ENCODE measurements at regions not wholly inside any gene's neighbourhood (a gene's known extent, or its start where the extent isn't known, plus 50 kb on each side); places are given as distances from the start of the nearest gene placed in this dataset.

- no peak overlapping the region for H3K4me3 ChIP-seq (ENCODE audit: low read depth, poor library complexity, severe bottlenecking)
- WGBS, 2 donors, result 77 to 83% methylated on average over 15 of the region's 15 CpGs
- TF ChIP-seq POLR2A (IDR thresholded peaks at IDR 0.05) (no peak), CTCF (IDR thresholded peaks at IDR 0.05) (no peak)
- intact Hi-C loops (cut with DNase I; ENCODE audit: low total_unique reads), result no loop called here
- DNase-seq (ENCODE audit: low spot score in 2 of 2), result no peak
Observed at GRCh38 chr17:79536212-79536840, 74.5 kb downstream of the RBFOX3 start.

- 85 to 88% methylated on average over 5 of the region's 5 CpGs for WGBS, 2 donors
- DNase-seq (ENCODE audit: low spot score in 2 of 2), result no peak
- intact Hi-C loops (cut with DNase I; ENCODE audit: low total_unique reads), result no loop called here
- H3K4me3 ChIP-seq (ENCODE audit: low read depth, poor library complexity, severe bottlenecking), result no peak overlapping the region
- TF ChIP-seq POLR2A (IDR thresholded peaks at IDR 0.05) (no peak), CTCF (IDR thresholded peaks at IDR 0.05) (no peak)
Observed at GRCh38 chr17:79535728-79536025, 75.2 kb downstream of the RBFOX3 start.

- DNase-seq (ENCODE audit: low spot score in 2 of 2), result no peak
- TF ChIP-seq POLR2A (IDR thresholded peaks at IDR 0.05) (no peak), CTCF (IDR thresholded peaks at IDR 0.05) (no peak)
- intact Hi-C loops (cut with DNase I; ENCODE audit: low total_unique reads), result no loop called here
- no peak overlapping the region for H3K4me3 ChIP-seq (ENCODE audit: low read depth, poor library complexity, severe bottlenecking)
- 81 to 82% methylated on average over 23 of the region's 23 CpGs for WGBS, 2 donors
Observed at GRCh38 chr17:79534851-79535727, 75.8 kb downstream of the RBFOX3 start.

- TF ChIP-seq POLR2A (IDR thresholded peaks at IDR 0.05) (no peak), CTCF (IDR thresholded peaks at IDR 0.05) (no peak)
- intact Hi-C loops (cut with DNase I; ENCODE audit: low total_unique reads), result no loop called here
- 82 to 84% methylated on average over 11 of the region's 11 CpGs for WGBS, 2 donors
- DNase-seq (ENCODE audit: low spot score in 2 of 2), result no peak
- H3K4me3 ChIP-seq (ENCODE audit: low read depth, poor library complexity, severe bottlenecking), result no peak overlapping the region
Observed at GRCh38 chr17:79534111-79534510, 76.7 kb downstream of the RBFOX3 start.

GRCh38 chr17:79533116-79533515 is 77.7 kb downstream of the RBFOX3 start:
- 83 to 84% methylated on average over 12 of the region's 12 CpGs for WGBS, 2 donors
- intact Hi-C loops (cut with DNase I; ENCODE audit: low total_unique reads), result no loop called here
- no peak for DNase-seq (ENCODE audit: low spot score in 2 of 2)
- H3K4me3 ChIP-seq (ENCODE audit: low read depth, poor library complexity, severe bottlenecking), result no peak overlapping the region
- TF ChIP-seq POLR2A (IDR thresholded peaks at IDR 0.05), result no peak

- intact Hi-C loops (cut with DNase I; ENCODE audit: low total_unique reads), result no loop called here
- H3K4me3 ChIP-seq (ENCODE audit: low read depth, poor library complexity, severe bottlenecking), result no peak overlapping the region
- DNase-seq (ENCODE audit: low spot score in 2 of 2), result no peak
- 55 to 69% methylated on average over 6 to 10 of the region's 10 CpGs for WGBS, 2 donors
- TF ChIP-seq POLR2A (IDR thresholded peaks at IDR 0.05) (no peak), CTCF (IDR thresholded peaks at IDR 0.05) (no peak)
Observed at GRCh38 chr17:79532107-79532790, 78.6 kb downstream of the RBFOX3 start.
